ENCODE measurements at regions not wholly inside any gene's neighbourhood (a gene's known extent, or its start where the extent isn't known, plus 50 kb on each side); places are given as distances from the start of the nearest gene placed in this dataset.

- Histone ChIP-seq H3K9me3 (no peaks in the 10 kb centered on the region), H3K4me1 (no peaks in the 10 kb centered on the region), H3K27ac (replicated peaks in 1 of 4) (no peak overlapping the region), H3K36me3 (no peaks in the 10 kb centered on the region), H3K4me3 (no peak overlapping the region), H3K27me3 (no peaks in the 10 kb centered on the region)
- no peak for DNase-seq (ENCODE audit: extremely low spot score)
- 79% methylated on average over 2 of the region's 2 CpGs for WGBS
- intact Hi-C loops (cut with DNase I): no loop called here
- no peak for TF ChIP-seq POLR2A (IDR thresholded peaks at IDR 0.05; ENCODE audit: low read depth)
- TF ChIP-seq EP300 (IDR thresholded peaks at IDR 0.05): no peak
- no peak for TF ChIP-seq POLR2AphosphoS5 (IDR thresholded peaks at IDR 0.05)
- no peak for TF ChIP-seq CTCF (IDR thresholded peaks at IDR 0.05)
Measured at GRCh38 chr5:31049936-31050704, 143.4 kb upstream of the CDH6 start.

DNA sequence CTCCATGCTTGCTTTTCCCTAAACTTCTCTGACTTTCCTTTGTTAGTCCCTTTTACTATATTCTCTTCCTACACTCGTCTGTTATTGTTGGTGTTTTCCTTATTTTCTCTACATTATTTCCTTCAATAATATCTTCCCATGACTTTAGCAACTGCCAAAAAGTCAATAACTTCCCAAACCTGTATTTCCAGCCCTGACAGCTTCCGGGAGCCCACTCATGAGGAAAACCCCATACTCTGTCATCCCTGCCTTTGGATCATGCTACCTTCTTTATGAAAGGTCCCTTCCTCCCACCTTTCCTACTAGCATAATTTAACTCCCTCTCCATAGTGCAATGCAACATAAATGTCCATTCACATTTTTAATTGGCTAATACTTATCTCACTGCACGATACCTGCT lies 144.0 kb upstream of the CDH6 start:
- Histone ChIP-seq H3K27ac (replicated peaks in 1 of 4) (no peak overlapping the region), H3K4me3 (no peak overlapping the region), H3K9me3 (no peaks in the 10 kb centered on the region), H3K27me3 (no peaks in the 10 kb centered on the region), H3K4me1 (no peaks in the 10 kb centered on the region), H3K36me3 (no peaks in the 10 kb centered on the region)
- WGBS: 85% methylated on average over 3 of the region's 3 CpGs
- intact Hi-C loops (cut with DNase I): no loop called here
- TF ChIP-seq POLR2AphosphoS5 (IDR thresholded peaks at IDR 0.05) (no peak), EP300 (IDR thresholded peaks at IDR 0.05) (no peak), CTCF (IDR thresholded peaks at IDR 0.05) (no peak), POLR2A (IDR thresholded peaks at IDR 0.05; ENCODE audit: low read depth) (no peak)
- no peak for DNase-seq (ENCODE audit: extremely low spot score)

DNA sequence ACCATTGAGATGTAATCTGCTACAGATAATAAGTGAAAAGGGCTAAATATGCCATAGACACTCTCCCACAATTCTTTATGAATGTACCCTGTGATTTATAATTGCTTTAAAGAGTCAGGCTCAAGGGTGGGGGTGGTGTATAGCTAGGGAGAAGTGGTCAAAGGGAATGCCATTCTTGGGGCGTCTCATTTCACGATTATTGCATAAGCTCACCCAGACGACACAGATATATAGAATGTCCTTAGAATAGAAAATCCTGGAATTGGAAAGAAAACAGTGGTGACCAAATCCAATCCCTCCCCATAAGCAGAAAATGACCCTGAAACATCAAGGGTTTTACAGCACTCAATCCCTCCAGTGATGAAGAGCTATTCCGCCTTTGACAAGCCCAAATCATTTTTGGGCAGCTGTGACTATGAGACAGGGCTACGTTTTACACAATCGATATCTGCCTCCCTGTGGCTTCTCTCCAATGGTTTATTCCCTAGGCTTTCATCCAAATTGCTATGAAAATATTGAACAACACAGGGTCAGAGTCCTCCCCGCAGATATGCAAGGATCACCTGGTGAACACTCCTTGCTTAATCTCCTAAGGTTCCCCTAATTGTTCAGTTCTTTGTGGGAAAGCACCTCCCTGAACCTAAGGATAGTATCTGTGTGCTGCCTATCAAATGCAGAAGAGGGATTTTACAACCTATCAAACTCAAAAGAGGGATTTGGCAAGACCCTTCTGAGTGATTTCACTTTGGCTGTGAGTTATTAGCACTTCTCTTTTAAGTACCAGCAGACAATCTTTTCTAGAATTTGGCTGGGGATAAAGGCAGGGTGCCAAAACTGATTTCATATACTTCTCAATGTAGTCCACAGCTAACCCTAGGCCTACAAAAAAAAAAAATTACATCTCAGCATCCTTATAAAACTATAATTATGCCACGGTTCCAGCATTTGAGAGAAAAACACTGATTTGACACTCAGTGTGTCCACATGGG lies 144.9 kb upstream of the CDH6 start:
- no peak overlapping the region for H3K27ac ChIP-seq (replicated peaks in 1 of 4)
- TF ChIP-seq POLR2AphosphoS5 (IDR thresholded peaks at IDR 0.05): no peak
- no peak for TF ChIP-seq EP300 (IDR thresholded peaks at IDR 0.05)
- no peak for TF ChIP-seq POLR2A (IDR thresholded peaks at IDR 0.05; ENCODE audit: low read depth)
- TF ChIP-seq CTCF (IDR thresholded peaks at IDR 0.05): no peak
- H3K27me3 ChIP-seq: no peaks in the 10 kb centered on the region
- intact Hi-C loops (cut with DNase I): no loop called here
- no peak overlapping the region for H3K4me3 ChIP-seq
- whole genome bisulfite sequencing: 80% methylated on average over 8 of the region's 8 CpGs
- no peaks in the 10 kb centered on the region for H3K9me3 ChIP-seq
- no peaks in the 10 kb centered on the region for H3K4me1 ChIP-seq
- no peak for DNase-seq (ENCODE audit: extremely low spot score)
- no peaks in the 10 kb centered on the region for H3K36me3 ChIP-seq

DNA sequence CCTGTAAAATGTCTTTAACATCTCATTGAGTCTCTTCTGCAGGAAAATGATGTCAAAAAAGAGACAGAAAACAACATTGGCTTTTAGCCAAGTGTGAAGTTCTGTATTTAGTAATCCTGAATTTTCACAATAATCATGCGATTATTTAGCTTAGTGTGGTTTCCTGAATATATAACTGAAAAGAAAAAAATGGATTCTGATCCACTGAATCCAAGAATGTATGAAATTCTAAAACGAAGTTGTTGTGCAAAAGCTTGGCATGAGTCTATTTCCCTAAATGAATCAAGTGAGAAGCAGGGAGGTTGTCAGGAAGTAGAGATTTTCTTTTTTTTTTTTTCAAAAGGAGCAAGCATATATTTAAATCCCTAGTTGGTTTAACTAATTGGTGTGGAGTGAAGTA lies 145.9 kb upstream of the CDH6 start:
- H3K27me3 ChIP-seq: no peaks in the 10 kb centered on the region
- intact Hi-C loops (cut with DNase I): no loop called here
- TF ChIP-seq POLR2AphosphoS5 (IDR thresholded peaks at IDR 0.05) (no peak), POLR2A (IDR thresholded peaks at IDR 0.05; ENCODE audit: low read depth) (no peak), EP300 (IDR thresholded peaks at IDR 0.05) (no peak), CTCF (IDR thresholded peaks at IDR 0.05) (no peak)
- DNase-seq (ENCODE audit: extremely low spot score): no peak
- no peak overlapping the region for H3K27ac ChIP-seq (replicated peaks in 1 of 4)
- no peaks in the 10 kb centered on the region for H3K9me3 ChIP-seq
- H3K4me3 ChIP-seq: no peak overlapping the region
- H3K4me1 ChIP-seq: no peaks in the 10 kb centered on the region
- 63% methylated on average over 2 of the region's 2 CpGs for WGBS
- no peaks in the 10 kb centered on the region for H3K36me3 ChIP-seq
